ENCODE measurements at regions not wholly inside any gene's neighbourhood (a gene's known extent, or its start where the extent isn't known, plus 50 kb on each side); places are given as distances from the start of the nearest gene placed in this dataset.

DNA sequence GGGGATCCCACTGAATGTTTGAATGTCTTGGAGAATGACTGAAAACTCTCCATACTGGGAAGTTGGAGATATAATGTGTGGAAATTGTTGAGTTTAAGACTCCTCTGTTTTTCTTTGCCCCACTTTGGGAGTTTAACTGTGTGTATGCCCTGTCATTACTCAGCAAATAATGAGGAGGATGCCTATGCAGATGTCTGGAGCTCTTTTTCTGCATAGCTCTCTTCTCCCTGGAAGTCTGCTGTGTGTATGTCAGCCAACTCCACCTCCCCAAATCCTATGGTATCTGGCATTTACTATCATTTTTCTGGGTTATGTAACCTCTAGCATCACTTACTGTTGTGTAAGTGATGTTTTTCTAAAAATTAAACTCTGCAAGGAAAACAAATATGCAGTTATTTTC, 122.2 kb downstream of the ANKRD7 start:
- TF ChIP-seq, protein P1, sequence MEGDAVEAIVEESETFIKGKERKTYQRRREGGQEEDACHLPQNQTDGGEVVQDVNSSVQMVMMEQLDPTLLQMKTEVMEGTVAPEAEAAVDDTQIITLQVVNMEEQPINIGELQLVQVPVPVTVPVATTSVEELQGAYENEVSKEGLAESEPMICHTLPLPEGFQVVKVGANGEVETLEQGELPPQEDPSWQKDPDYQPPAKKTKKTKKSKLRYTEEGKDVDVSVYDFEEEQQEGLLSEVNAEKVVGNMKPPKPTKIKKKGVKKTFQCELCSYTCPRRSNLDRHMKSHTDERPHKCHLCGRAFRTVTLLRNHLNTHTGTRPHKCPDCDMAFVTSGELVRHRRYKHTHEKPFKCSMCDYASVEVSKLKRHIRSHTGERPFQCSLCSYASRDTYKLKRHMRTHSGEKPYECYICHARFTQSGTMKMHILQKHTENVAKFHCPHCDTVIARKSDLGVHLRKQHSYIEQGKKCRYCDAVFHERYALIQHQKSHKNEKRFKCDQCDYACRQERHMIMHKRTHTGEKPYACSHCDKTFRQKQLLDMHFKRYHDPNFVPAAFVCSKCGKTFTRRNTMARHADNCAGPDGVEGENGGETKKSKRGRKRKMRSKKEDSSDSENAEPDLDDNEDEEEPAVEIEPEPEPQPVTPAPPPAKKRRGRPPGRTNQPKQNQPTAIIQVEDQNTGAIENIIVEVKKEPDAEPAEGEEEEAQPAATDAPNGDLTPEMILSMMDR (conservative IDR thresholded peaks at IDR 0.05; ENCODE audit: control insufficient read depth, insufficient read depth, low read depth, low read length) = no peak
- no peak overlapping the region for H3K4me3 ChIP-seq (ENCODE audit: control insufficient read depth, low read depth, low read length)
- DNase-seq (ENCODE audit: low read depth) = no peak

DNA sequence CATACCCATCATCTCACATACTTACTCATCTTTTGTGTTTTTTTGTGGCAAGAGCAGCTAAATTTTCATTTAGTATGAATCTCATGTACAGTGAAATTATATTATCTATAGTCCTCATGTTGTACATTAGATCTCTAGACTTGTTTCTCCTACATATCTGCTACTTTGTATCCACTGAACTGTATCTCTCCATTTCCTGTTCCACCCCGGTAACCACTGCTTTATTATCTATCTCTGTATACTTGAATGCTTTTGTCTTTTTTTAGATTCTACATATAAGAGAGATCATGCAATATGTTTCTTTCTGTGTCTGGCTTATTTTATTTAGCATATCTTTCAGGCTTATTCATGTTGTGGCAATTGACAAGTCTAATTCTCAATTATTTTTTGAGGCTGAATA, 125.1 kb downstream of the ANKRD7 start:
- DNase-seq (ENCODE audit: low read depth) = no peak
- TF ChIP-seq, protein P1 (conservative IDR thresholded peaks at IDR 0.05; ENCODE audit: control insufficient read depth, insufficient read depth, low read depth, low read length) = no peak
- no peak overlapping the region for H3K4me3 ChIP-seq (ENCODE audit: control insufficient read depth, low read depth, low read length)

- H3K4me3 ChIP-seq (ENCODE audit: control insufficient read depth, low read depth, low read length) = no peak overlapping the region
- DNase-seq (ENCODE audit: low read depth) = no peak
- TF ChIP-seq, protein P1 (conservative IDR thresholded peaks at IDR 0.05; ENCODE audit: control insufficient read depth, insufficient read depth, low read depth, low read length) = no peak
These were observed 125.8 kb downstream of the ANKRD7 start for GRCh38 chr7:118350260-118350659.

GRCh38 chr7:118352867-118353453, 128.5 kb downstream of the ANKRD7 start:
- H3K4me3 ChIP-seq (ENCODE audit: control insufficient read depth, low read depth, low read length) = no peak overlapping the region
- TF ChIP-seq, protein P1 (conservative IDR thresholded peaks at IDR 0.05; ENCODE audit: control insufficient read depth, insufficient read depth, low read depth, low read length) = peak; percentile 7
- peak; percentile 19 for DNase-seq (ENCODE audit: low read depth)

DNA sequence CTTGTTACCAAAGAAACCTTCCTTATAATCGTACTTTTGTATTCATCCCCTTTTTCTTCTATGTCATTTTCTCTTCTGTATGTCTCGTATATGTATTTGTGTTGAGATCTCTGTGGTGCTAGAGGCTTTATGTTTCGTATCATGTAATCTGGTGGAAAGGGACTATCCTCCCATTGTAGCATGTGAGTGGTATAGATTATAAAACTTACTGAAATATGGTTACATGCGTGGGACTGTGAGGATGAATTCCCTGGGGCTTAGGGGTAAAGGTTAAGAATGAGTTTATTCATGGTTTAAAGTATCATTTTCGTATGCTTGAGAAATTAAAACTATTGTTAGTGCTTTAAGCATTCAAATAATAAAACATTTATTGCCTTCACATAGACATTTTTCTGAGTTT, 141.9 kb downstream of the ANKRD7 start:
- no peak overlapping the region for H3K4me3 ChIP-seq (ENCODE audit: control insufficient read depth, low read depth, low read length)
- TF ChIP-seq, protein P1 (conservative IDR thresholded peaks at IDR 0.05; ENCODE audit: control insufficient read depth, insufficient read depth, low read depth, low read length) = no peak
- no peak for DNase-seq (ENCODE audit: low read depth)

DNA sequence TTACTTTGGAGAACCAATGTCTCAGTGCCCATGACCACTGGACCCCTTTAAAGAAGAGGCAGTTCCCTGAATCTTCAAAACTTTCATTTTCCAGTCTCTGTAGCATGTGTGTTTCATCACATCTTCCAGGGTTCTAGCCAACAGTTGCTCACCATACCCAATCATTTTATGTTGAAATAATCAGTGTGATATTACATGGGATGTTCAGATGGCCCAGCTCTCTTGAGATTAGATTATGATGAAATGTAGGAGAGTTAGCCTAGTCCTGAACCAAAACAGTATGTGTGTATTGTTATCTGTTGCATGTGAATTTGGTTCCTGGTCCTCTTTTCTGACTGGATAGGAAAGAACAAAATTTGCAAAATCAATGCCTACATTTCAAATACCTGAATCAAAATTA, 144.5 kb downstream of the ANKRD7 start:
- TF ChIP-seq, protein P1 (conservative IDR thresholded peaks at IDR 0.05; ENCODE audit: control insufficient read depth, insufficient read depth, low read depth, low read length) = no peak
- no peak overlapping the region for H3K4me3 ChIP-seq (ENCODE audit: control insufficient read depth, low read depth, low read length)
- DNase-seq (ENCODE audit: low read depth) = peak; percentile 4

GRCh38 chr7:118369987-118370386, 145.5 kb downstream of the ANKRD7 start:
- DNase-seq (ENCODE audit: low read depth) = no peak

More at GRCh38 chr7:118369987-118370386, 145.5 kb downstream of the ANKRD7 start:
- TF ChIP-seq, protein P1 (conservative IDR thresholded peaks at IDR 0.05; ENCODE audit: control insufficient read depth, insufficient read depth, low read depth, low read length) = no peak
- no peak overlapping the region for H3K4me3 ChIP-seq (ENCODE audit: control insufficient read depth, low read depth, low read length)

Data from fibroblast of mammary gland (primary cell).